ENCODE measurements at regions not wholly inside any gene's neighbourhood (a gene's known extent, or its start where the extent isn't known, plus 50 kb on each side); places are given as distances from the start of the nearest gene placed in this dataset.

DNA sequence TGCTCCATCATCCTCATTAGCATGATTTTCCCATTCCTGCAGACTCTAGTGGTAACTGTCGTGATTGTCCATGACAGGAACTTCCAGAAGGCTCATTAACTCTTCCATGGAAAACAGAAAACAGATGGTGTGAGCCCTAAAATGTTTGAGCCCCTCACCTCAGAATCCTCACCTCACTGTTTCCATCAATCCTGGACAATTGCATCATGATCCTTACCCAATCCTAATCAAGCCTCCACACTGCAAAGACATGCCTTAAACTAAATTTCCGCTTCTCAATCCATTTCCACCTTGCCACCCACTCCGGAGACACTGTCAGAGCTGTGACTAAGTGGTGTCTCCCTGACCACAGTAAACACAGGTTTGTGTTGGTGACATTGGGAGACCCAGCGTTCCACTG is 311.0 kb upstream of the JARID2 start:
- TF ChIP-seq CTCF (IDR thresholded peaks at IDR 0.05; ENCODE audit: insufficient read depth, low read length, poor library complexity, severe bottlenecking) (no peak), EZH2phosphoT487 (conservative IDR thresholded peaks at IDR 0.05; ENCODE audit: low read length) (no peak)
